Neural crest cell (in vitro differentiated cells): ENCODE measurements at regions not wholly inside any gene's neighbourhood (a gene's known extent, or its start where the extent isn't known, plus 50 kb on each side); places are given as distances from the start of the nearest gene placed in this dataset.

Experiments used
- DNase-seq: peaks from one replicate; pipeline ENCODE4 v3.0.0; 2021; ENCODE audit warnings: low read depth, mixed read lengths, low spot score
- H3K27ac Mint-ChIP-seq: one replicate; pipeline ENCODE4 v1.8.0; 2021; ENCODE audit warnings: mild to moderate bottlenecking, mixed read lengths; ENCODE audit not compliant: unreplicated experiment
- H3K27me3 Mint-ChIP-seq: 2 replicates; pipeline ENCODE4 v1.8.0; 2021; ENCODE audit warnings: low read depth, mild to moderate bottlenecking, mixed read lengths
- H3K36me3 Mint-ChIP-seq: 2 replicates; pipeline ENCODE4 v1.8.0; 2021; ENCODE audit warnings: low read depth, mild to moderate bottlenecking, mixed read lengths
- H3K4me1 Mint-ChIP-seq: 2 replicates; pipeline ENCODE4 v1.8.0; 2021; ENCODE audit warnings: mixed read lengths
- H3K4me3 Mint-ChIP-seq: one replicate; pipeline ENCODE4 v1.8.0; 2021; ENCODE audit warnings: mild to moderate bottlenecking, mixed read lengths
- H3K9me3 Mint-ChIP-seq: 2 replicates; pipeline ENCODE4 v1.8.0; 2021; ENCODE audit warnings: mixed read lengths
- CTCF ChIP-seq: fragments of 200-600 bp; sonication (generic); conservative IDR thresholded peaks from 2 replicates; pipeline ENCODE4 v1.5.0; 2021; ENCODE audit warnings: antibody characterized with exemption, mild to moderate bottlenecking

DNA sequence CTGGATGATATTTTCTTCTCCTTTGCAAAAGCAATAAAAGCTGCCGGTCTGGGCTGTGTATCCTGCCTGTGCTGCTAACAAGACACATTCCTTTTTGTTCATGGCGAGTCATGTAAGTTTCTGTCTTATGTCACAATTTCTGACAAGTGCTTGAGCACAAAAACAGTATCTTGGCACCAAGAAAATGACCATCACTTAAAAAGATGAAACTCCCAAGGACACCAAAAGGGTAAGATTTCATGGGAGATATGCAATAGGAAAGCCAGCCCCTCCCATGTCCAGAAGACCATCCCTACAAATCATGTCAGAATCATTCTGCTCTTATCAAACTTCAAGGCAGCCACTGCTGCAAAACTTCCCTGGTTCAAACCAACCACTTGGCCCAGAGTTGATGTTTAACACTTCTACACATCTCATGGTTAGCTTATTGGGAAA is 375.4 kb upstream of the ZNF507 start:
- H3K36me3 Mint-ChIP-seq: no peaks in the 10 kb centered on the region
- no peak for TF ChIP-seq CTCF
- no peaks in the 10 kb centered on the region for H3K9me3 Mint-ChIP-seq
- no peak for DNase-seq
- peaks cover 6% of the 10 kb centered on the region for H3K27me3 Mint-ChIP-seq
- no peak overlapping the region for H3K4me3 Mint-ChIP-seq
- H3K4me1 Mint-ChIP-seq: no peaks in the 10 kb centered on the region
- H3K27ac Mint-ChIP-seq: no peak overlapping the region

DNA sequence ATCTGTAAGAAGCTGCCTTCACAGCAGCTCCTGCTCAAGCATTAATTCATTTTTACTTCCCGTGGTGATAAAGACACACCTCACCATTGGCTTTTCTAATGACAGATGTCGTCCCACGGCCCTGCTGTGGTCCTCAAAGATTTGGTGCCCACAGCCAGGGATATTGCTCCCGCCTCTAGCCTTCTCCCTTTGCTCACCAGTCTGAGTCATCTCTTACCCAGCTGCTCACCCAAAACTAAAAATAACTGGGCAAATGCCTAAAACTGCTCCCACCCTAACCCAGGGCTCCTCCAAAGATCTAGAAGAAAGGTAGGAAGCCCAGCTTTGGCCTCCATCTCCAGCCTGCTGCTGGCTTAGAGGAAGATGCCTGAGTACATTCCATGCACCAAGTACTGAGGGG is 371.1 kb upstream of the ZNF507 start:
- Mint-ChIP-seq H3K36me3 (no peaks in the 10 kb centered on the region), H3K4me1 (no peaks in the 10 kb centered on the region), H3K4me3 (no peak overlapping the region), H3K27ac (no peak overlapping the region), H3K27me3 (peaks cover 2% of the 10 kb centered on the region), H3K9me3 (no peaks in the 10 kb centered on the region)
- no peak for TF ChIP-seq CTCF
- DNase-seq: no peak

DNA sequence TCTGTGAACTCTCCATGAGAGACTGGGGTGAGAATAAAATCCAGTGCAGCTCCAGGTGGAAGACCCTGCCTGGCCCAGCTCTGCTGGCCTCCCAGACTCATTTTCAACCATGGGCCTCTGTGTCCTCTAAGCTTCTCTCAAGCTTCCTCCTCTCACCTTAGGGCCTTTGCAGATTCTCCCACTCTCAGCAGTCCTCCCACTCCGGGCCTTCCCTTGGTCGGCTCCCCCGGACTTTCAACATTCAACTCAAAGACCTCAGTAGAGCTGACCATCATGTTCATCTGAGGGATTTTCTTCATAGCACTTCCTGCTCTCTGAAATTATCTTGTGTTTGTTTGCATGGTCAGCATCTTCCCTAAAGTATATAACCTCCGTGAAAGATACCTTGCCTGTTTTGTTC is 370.5 kb upstream of the ZNF507 start:
- TF ChIP-seq CTCF: no peak
- Mint-ChIP-seq H3K27ac (no peak overlapping the region), H3K4me3 (no peak overlapping the region), H3K27me3 (peaks cover 2% of the 10 kb centered on the region), H3K4me1 (no peaks in the 10 kb centered on the region), H3K36me3 (no peaks in the 10 kb centered on the region), H3K9me3 (no peaks in the 10 kb centered on the region)
- no peak for DNase-seq

GRCh38 chr19:31975461-31975860 is 369.9 kb upstream of the ZNF507 start:
- Mint-ChIP-seq H3K27me3 (peaks cover 2% of the 10 kb centered on the region), H3K27ac (no peak overlapping the region), H3K4me1 (no peaks in the 10 kb centered on the region), H3K9me3 (no peaks in the 10 kb centered on the region), H3K4me3 (no peak overlapping the region), H3K36me3 (no peaks in the 10 kb centered on the region)
- DNase-seq: no peak
- TF ChIP-seq CTCF: no peak

DNA sequence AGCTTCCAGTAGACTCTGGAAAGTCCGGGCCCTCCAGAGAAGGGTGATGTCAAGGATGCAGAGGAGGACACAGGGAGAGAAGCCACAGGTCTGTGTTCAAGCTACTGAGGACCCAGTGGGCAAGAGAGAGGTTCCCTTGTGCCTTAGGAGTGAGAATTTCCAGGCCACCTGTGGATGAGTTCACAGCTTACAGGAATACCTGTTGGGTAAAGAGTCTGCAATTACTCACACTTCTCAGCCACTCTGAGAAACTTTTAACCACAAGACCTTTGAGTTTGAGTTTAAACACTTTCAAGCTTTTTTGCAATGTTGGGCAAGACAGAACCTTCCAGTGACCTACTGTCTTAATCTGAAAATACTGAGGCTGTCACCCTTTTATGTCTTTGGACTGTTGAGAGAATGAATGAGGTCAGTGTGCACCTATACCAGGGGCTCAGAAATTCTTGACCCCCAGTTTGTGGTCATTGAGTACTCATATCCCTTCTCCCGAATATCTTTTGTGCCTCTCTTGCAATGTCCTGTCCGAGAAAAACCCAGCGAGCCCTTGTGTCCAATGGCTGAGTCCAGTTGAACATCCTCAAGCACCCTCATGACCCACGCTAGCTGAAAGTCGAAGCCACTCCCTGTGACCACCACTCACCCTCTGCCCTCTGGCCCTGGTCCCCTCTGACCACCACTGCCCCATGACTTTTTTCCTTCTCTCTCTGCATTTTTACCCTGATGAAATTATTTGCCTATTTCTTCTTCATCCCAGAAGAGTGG is 368.5 kb upstream of the ZNF507 start:
- DNase-seq: no peak
- no peak for TF ChIP-seq CTCF
- Mint-ChIP-seq H3K27me3 (peaks cover 2% of the 10 kb centered on the region), H3K4me3 (no peak overlapping the region), H3K9me3 (no peaks in the 10 kb centered on the region), H3K27ac (no peak overlapping the region), H3K36me3 (no peaks in the 10 kb centered on the region), H3K4me1 (no peaks in the 10 kb centered on the region)
